ENCODE measurements at regions not wholly inside any gene's neighbourhood (a gene's known extent, or its start where the extent isn't known, plus 50 kb on each side); places are given as distances from the start of the nearest gene placed in this dataset.

GRCh38 chr7:85396676-85397075 lies 209.8 kb upstream of the SEMA3D start:
- H3K4me3 ChIP-seq = no peak overlapping the region
- TF ChIP-seq EP300 (IDR thresholded peaks at IDR 0.05) (no peak), POLR2AphosphoS5 (IDR thresholded peaks at IDR 0.05) (no peak), CTCF (IDR thresholded peaks at IDR 0.05) (no peak), POLR2A (IDR thresholded peaks at IDR 0.05) (no peak)
- H3K27ac ChIP-seq = no peak overlapping the region
- 65 to 90% (median 83%) methylated on average over 1 of the region's 1 CpG for WGBS, 5 donors
- H3K27me3 ChIP-seq = no peaks in the 10 kb centered on the region
- intact Hi-C loops (cut with DNase I; ENCODE audit: low total_unique reads) = no loop called here
- H3K9me3 ChIP-seq = no peaks in the 10 kb centered on the region
- no peak for DNase-seq
- H3K4me1 ChIP-seq = no peaks in the 10 kb centered on the region
- H3K36me3 ChIP-seq = no peaks in the 10 kb centered on the region

GRCh38 chr7:85392789-85393188 lies 205.9 kb upstream of the SEMA3D start:
- Histone ChIP-seq H3K36me3 (no peaks in the 10 kb centered on the region), H3K4me1 (no peaks in the 10 kb centered on the region), H3K27ac (no peak overlapping the region), H3K4me3 (no peak overlapping the region), H3K27me3 (no peaks in the 10 kb centered on the region), H3K9me3 (no peaks in the 10 kb centered on the region)
- TF ChIP-seq POLR2A (IDR thresholded peaks at IDR 0.05) (no peak), CTCF (IDR thresholded peaks at IDR 0.05) (no peak), EP300 (IDR thresholded peaks at IDR 0.05) (no peak), POLR2AphosphoS5 (IDR thresholded peaks at IDR 0.05) (no peak)
- WGBS, 5 donors = 68 to 85% (median 84%) methylated on average over 1 of the region's 1 CpG
- intact Hi-C loops (cut with DNase I; ENCODE audit: low total_unique reads) = no loop called here
- no peak for DNase-seq

- TF ChIP-seq POLR2AphosphoS5 (IDR thresholded peaks at IDR 0.05) = no peak
- no peak for TF ChIP-seq EP300 (IDR thresholded peaks at IDR 0.05)
- TF ChIP-seq CTCF (IDR thresholded peaks at IDR 0.05) = no peak
- no peak for TF ChIP-seq POLR2A (IDR thresholded peaks at IDR 0.05)
- peak in 1 of 2 donors; percentile 14 for DNase-seq
- no peaks in the 10 kb centered on the region for H3K4me1 ChIP-seq
- no peaks in the 10 kb centered on the region for H3K36me3 ChIP-seq
- H3K9me3 ChIP-seq = no peaks in the 10 kb centered on the region
- no peak overlapping the region for H3K27ac ChIP-seq
- intact Hi-C loops (cut with DNase I; ENCODE audit: low total_unique reads) = no loop called here
- 25 to 44% (median 29%) methylated on average over 4 of the region's 4 CpGs for WGBS, 5 donors
- no peaks in the 10 kb centered on the region for H3K27me3 ChIP-seq
- H3K4me3 ChIP-seq = no peak overlapping the region
These were observed 205.5 kb upstream of the SEMA3D start for GRCh38 chr7:85392326-85392725.

- H3K4me3 ChIP-seq = no peak overlapping the region
- DNase-seq = no peak
- intact Hi-C loops (cut with DNase I; ENCODE audit: low total_unique reads) = no loop called here
- H3K27me3 ChIP-seq = no peaks in the 10 kb centered on the region
- 88 to 100% (median 91%) methylated on average over 1 of the region's 1 CpG for WGBS, 5 donors
- no peaks in the 10 kb centered on the region for H3K9me3 ChIP-seq
- no peaks in the 10 kb centered on the region for H3K36me3 ChIP-seq
- H3K27ac ChIP-seq = no peak overlapping the region
- TF ChIP-seq POLR2A (IDR thresholded peaks at IDR 0.05) (no peak), CTCF (IDR thresholded peaks at IDR 0.05) (no peak), EP300 (IDR thresholded peaks at IDR 0.05) (no peak), POLR2AphosphoS5 (IDR thresholded peaks at IDR 0.05) (no peak)
- H3K4me1 ChIP-seq = no peaks in the 10 kb centered on the region
These were observed 199.6 kb upstream of the SEMA3D start for GRCh38 chr7:85386460-85386859.
